HG02852 (cell line): ENCODE measurements at regions not wholly inside any gene's neighbourhood (a gene's known extent, or its start where the extent isn't known, plus 50 kb on each side); places are given as distances from the start of the nearest gene placed in this dataset.
"Not testable (repeated sequence)": the region's sequence is repeated elsewhere in the genome, so short reads cannot be mapped to it uniquely, and the experiment has no call there.

Experiments used
- ATAC-seq: cut with Tn5 transposase; IDR thresholded peaks from one replicate; pipeline ENCODE4 v1.9.1; 2021; ENCODE audit warnings: mild to moderate bottlenecking, moderate library complexity; ENCODE audit not compliant: unreplicated experiment

DNA sequence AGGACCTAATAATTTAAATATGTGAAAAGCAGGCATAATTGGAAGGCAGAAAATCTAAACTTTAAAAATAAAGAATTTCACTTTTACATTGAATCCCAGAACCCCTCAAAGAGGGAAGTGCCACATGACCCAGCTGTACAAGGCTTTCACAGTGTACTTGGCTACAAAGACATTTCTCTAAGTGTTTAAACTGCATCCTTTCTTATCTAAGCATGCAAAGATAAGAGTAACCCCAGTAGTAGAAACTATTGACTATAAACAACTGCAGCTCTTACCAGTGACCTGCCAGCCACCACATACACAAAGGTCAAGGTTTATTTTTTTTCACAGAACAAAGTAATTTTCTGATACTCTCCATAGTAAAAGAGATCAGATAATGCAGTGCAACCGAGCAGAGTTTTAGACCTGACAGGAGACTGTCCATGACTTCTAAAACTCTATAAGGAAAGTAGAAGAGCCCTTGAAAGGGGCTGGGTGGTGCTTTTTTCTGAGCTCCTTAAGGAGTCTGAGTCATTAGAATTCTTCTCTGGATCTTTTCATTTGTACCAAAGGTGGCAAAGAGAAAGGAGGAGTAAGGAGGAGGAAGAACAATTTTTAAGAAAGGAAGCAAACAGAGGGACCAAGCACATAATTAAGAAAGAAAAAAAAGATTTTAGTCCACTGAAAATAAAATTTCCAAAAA is 750.6 kb downstream of the PRIM2 start:
- not testable (repeated sequence) for ATAC-seq

DNA sequence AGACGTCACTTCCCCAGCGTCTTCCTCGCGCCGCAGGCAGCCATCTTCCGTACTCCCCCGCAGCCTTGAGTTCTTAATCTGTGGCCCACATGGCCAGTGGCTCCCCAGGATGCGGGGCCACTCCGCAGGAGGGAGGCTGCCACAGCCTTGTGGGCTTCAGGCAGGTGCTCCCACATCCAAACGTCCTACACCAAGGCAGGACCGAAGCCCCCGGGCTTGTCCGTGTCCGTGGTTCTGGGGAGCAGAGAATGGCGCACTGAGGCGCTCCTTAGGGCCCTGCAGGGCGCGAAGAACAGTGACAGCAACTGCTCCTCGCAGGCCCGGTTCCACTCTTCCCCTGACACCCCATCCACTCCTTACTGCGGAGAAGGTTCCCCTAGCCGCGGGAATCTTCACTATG is 755.8 kb downstream of the PRIM2 start:
- ATAC-seq: no peak

DNA sequence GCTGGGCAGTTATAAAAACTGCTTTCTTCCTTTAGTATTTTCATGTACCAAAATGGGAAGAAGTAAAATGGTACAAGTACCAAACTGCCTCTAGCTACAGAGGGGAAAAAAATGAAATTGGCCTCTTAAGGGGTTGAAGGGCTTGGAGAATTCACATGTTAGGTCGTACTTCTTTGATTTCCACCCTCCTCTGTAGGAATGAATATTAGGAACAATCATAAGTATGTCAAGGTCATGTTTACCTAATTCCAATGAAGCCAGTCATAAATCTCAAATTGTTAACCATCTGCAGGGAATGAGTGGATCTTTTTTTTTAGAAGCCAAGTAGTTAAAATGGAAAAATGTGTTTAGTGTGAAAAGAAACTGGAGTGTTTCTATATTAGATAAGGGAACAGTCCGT is 772.6 kb downstream of the PRIM2 start:
- not testable (repeated sequence) for ATAC-seq

DNA sequence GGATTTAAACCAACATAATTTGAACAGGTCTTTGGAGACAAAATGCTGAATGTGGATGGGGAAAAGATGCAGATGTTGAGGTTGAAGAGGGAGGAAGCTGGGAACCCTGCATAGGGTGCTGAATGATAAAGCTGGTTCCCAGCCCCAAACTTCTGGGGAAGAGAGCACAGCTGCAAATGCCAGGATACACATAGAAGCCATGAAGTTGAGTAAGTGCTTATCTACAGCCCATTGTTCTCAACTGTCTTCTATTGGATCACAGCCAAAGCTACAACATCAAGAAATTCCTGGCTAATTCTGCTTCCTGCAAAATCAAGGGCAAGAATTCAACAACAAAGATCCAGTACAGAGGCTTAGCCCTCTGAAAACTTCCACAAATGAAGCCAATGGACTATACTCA is 779.8 kb downstream of the PRIM2 start:
- ATAC-seq: not testable (repeated sequence)

DNA sequence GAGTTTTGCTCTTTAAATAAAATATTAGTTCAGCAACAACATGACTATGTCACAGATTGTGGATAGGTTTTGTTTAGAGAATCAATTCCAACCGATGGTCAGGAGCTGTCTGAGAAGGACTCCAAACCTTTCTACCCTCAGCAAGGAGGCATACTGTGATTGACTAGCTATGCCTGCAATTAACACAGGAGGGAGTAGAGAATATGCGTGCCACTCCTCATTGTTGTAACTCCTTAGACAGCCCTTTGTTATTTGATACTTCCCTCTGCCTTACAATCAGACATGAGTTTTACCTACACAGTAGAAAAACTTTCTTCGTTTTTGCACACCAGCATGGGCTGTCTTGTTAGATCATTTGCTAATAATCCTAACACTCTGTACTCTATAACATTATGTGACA is 796.5 kb downstream of the PRIM2 start:
- ATAC-seq: no peak

DNA sequence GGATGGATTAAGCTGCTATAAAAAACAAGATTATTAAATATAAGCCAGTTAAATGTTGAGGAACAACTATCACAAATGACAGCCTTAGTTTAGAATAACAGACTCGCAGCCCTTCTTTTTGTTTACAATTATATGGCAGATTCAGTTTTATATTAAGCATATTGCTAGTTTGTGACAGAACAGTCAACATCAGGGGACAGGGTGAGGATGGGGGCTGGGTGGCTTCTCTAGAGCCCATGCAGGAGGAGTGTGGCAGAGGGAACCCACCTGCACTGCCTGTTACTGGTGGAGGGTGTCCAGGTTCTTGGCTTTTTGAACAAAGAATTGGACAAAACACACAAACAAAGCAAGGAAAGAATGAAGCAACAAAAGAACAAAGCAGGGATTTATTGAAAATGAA is 799.7 kb downstream of the PRIM2 start:
- not testable (repeated sequence) for ATAC-seq

DNA sequence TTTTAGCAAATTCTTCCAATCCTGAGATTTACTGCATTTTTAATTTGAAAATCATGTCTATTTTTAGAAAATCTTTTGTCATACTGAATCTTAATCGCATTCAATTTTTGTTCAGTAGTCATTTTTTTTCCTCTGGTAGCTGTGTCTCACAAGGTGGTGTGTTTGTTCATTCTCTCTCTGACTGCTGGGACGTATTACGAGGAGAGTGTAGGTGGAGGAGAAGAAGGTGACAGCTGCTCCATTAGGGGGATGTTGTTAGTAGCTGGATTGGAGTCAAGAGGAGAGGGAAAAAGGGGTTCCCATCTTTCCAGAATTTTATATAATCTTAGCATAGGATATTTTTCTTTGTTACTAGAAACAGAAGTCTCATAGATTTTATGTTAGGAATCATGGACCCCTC is 804.2 kb downstream of the PRIM2 start:
- not testable (repeated sequence) for ATAC-seq

DNA sequence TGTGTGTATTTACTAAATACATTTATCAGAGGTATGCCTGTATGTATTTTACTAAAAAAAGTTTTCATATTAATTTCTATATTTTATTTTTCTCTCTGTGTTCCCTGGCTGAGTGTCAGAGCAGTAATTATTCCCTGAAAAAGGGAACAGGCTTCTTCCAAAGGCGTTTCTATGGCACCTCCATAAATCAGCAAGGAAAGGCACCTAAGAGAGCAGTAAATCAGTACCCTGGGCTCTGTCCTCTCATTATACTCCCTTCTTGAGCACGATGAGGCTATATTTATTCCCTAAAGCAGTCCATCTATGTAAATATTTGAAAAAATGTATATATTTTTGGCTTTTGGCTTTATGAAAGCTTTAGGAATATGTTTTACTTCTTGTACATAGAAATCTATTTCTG is 806.3 kb downstream of the PRIM2 start:
- ATAC-seq: not testable (repeated sequence)

DNA sequence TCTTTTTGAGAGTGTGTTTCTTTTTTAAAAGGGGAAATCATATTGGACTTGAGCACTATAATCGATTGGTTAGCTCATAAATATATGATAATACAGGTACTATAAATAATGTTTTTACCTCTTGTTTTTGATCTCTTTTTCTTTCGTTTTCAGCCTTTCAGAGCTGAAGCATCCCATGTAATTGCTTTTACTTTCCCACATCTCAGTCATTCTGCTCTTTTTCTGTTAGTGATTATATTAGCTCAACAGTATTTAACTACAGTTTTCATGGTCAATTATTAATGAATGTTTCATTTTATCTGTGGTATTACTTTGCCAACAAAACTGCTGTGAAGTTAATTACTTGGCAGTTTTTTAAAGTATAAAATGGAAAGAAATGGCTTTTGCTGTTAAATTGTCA is 811.1 kb downstream of the PRIM2 start:
- not testable (repeated sequence) for ATAC-seq

DNA sequence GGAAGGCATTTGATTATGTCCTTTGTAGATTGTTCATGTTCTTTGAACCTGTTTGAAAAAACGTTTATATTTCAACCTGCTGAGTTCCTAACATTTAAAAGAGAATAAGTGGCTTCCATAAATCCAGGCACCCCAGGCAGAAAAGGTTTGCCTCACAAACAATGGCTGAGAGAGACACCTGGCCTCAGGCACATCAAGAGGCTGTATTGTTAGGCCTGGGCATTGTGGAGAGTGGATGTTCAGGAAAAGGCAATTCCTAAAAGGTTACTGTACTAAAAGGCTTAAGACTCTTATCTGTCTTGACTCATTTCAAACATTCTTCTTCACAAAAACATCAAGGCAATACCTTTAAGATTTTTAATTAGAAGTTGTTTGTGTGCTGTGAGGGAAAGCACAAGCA is 811.7 kb downstream of the PRIM2 start:
- ATAC-seq: not testable (repeated sequence)

DNA sequence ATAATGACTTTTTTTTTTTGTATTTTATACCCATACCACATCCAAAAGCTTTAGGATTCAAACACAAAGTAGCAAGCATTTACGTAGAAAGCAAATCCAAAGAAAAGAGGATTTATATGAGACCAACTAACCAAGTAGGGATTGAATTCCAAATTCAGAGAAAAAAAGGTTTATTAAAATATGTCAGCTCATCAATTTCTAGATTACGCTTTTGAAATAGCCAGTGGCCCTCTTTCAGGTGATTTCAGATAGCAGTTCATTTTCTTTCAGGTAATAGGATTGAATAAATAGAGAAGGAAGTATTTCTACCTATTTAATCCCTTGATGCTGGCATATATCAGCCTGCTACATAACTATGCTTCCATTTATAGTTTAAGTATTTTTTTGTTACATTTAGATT is 822.3 kb downstream of the PRIM2 start:
- not testable (repeated sequence) for ATAC-seq

DNA sequence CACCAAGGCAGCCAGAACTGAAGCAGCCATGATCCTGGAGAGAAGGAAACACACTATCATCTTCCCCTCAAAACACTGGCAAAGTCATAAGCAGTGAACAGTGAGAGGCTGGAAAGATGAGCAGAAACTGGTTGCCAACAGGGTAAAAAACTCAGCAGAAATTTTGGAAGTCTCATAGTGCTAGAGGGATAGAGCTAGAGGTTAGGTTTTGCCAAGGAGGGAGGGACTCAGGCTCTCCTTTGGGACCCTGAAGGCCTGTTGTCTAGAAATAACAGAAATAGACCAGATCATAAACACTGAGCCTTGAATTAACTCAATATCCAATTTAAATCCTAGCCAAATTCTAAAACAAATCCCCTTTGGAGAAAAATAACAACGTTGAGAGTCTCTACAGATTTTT is 853.6 kb downstream of the PRIM2 start:
- not testable (repeated sequence) for ATAC-seq

DNA sequence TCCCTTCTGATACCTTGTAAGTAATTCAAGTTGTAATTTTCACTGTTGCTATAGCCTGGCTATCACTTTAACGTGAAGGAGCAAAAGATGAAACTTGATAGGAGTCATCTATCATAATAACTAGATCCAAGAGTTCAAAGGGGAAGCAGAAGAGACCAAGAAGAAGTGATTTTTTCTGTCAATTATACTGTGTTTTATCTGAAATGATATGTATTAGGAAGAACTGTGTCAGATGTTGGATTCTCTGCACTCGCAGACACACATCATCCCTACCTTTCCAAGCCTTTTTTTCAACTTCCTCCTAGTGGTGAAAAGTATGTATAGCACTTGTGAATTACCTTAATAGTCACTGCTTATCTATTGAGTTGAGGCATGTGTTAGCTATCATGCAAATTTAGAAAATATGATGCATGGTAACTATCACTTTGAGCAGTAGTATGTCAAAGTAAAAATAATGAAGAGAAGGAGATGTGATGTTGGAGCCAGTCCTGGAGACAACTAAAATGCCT is 864.2 kb downstream of the PRIM2 start:
- peak; percentile 82 for ATAC-seq

DNA sequence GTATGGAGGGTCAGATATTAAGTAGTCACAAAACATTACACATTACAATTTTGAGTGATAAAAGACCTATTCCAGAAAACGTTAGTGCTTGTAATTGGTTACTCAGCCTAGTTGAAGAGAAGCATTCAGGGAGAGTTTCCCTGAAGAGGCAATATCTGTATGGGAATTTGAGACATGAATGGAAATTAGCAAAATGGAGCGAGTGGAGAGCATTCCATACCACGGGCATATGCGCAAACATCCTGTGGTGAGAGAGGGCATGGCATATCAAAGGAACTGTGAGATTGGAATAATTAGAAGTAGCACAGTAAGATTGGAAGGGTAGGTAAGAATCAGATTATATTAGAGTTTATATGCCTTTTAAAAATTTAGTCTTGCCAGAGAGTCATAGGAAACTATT is 867.9 kb downstream of the PRIM2 start:
- ATAC-seq: not testable (repeated sequence)

DNA sequence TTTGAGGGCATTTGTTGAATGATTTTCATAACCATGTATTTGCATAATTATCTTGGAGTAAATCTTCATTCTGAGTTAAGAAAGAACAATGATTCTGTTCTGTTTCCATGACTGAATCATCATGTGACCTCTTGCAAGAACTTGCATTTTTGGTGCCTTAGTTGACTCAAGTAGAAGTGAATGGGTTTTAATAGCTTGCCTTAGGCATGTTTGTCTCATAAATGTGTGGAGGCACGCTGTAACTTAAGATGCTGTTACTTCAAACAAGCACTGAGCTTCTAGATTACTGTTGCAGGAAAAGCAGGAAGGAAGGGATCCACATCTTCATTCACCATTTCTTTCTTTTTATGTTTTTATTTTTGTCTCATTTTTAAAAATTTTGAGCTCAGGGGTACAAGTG is 875.8 kb downstream of the PRIM2 start:
- not testable (repeated sequence) for ATAC-seq

DNA sequence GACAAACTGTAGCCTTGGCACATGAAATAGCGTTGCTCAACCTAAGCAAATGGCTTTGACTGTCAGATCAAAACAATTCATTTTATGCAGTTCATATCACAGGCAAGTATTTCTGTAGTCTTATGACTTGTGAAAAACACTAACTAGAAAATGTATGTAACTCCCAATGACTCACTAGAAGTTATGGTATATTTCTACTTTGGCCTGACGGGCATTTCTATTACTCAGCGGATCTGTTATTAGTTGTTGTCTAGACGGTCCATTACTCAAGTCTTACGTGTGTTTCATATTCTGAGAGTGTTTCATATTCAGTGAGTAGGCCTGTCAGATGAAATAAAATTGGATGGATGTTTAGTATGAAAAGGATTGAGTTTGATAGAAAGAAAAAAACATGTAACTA is 880.9 kb downstream of the PRIM2 start:
- no peak for ATAC-seq

DNA sequence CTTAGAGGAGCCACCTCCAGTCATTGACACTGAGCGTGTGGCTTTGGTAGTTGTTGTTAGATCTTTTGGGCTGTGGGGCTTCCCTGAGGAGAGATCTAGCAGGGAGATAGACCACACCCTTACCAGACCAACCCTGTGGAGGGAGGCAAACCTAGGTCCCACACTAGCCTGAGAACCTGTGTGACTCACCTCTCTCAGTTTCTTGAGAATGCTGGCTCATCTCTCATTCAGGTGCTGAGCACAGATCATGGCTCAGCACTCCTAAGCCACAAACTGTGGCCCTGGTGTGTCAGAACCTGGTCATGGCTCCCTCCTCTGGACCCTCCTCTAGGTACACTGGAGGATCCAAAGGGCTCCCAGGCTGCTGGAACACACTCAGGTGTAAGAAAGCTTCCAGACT is 919.7 kb downstream of the PRIM2 start:
- ATAC-seq: not testable (repeated sequence)

DNA sequence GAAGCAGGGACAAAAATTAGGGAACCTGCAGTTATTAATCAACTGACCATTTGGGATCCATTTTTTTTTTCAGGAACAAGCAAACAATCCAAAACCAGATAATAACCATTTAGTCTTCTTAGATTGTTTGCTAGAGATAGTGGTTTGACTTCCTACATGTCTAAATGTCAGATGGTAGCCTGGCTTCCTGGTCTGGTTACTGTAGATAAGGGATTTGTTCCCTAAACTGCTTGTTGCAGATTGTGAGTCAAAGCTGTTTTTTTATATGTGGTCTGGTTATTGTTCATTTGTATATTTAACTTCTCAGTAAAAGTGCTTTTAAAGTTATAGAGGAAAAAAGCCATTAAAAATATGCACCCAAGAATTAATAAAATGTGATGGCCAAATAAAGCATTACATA is 921.0 kb downstream of the PRIM2 start:
- not testable (repeated sequence) for ATAC-seq

DNA sequence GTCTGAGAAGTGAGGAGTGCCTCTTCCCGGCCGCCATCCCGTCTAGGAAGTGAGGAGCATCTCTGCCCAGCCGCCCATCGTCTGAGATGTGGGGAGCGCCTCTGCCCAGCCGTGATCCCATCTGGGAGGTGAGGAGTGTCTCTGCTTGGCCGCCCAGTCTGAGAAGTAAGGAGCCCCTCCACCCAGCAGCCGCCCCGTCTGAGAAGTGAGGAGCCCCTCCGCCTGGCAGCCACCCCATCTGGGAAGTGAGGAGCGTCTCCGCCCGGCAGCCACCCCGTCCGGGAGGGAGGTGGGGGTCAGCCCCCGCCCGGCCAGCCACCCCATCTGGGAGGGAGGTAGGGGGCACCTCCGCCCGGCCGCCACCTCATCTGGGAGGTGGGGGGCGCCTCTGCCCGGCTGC is 940.2 kb downstream of the PRIM2 start:
- ATAC-seq: not testable (repeated sequence)

DNA sequence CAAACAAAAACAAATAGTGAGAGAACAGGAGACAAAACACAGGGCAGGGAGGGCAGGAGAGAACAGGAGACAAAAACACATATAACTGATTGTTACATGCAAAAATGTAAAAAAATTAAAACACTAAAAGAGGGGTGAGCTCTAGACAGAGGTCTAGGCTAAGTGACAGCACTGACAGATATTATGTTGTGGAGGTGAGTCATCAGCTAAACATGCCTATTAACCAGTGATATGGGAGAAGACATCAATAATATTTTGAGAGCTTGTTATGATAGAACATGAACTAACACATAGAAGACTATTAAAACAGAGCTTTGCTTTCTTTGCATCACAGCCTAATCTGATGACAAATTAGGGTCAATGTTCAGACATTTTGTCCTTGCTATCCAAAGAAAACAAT is 972.7 kb downstream of the PRIM2 start:
- ATAC-seq: no peak

DNA sequence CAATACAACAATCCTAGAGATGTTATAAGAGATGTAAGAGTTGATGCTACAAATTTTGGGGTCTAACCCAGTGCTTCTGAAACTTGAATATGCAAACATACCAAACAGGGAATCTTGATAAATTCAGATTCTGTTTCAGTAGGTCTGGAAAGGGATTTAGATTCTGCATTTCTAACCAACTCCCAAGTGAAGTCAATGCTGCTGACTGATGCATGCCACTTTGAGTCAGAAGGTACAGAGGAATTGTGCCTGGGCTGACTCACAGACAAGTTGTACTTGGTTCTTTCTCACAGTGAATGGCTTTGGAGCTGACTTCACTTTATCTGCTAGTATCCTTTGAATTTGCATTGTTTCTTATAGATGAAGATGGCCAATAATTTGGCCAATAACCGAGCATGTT is 973.9 kb downstream of the PRIM2 start:
- ATAC-seq: not testable (repeated sequence)

DNA sequence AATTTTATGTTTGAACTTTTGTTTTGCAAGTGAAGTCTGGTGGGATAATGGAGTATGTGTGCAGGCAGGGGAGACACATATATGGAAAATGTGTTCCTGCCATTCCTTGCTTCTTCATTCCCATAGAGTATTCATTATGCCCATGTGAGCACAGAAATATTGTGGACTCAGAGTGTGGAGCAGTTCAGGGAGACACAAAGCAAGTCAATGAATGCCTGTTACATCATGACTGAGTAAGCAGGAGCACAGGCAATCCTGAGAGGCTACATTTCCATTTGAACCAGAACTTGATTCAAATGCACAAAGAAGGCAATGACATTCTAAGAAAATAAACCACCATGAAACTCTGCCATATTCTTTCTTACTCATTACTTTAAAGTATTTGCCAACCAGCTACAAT is 990.5 kb downstream of the PRIM2 start:
- not testable (repeated sequence) for ATAC-seq

DNA sequence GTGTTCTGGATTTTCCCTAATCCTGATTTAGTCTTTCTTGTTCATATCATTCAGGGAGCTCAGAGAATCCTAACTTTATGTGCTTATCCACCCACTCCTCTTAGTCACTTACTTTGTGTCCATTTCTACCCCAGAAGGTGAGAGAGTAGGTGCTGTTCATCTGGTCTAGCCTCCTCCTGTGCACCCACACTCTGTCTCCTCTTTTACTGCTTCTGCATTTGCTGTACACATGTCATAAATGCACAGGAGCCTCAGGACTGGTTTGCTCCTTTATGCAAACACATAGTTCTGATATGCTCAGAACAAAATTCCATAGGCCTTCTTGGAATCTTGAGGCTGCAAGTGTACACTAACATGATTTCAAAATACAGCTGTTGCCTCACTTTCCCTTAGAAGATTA is 1014.7 kb downstream of the PRIM2 start:
- not testable (repeated sequence) for ATAC-seq
